SH-SY5Y (cell line): ENCODE measurements at regions not wholly inside any gene's neighbourhood (a gene's known extent, or its start where the extent isn't known, plus 50 kb on each side); places are given as distances from the start of the nearest gene placed in this dataset.

Experiments
- GATA2 ChIP-seq: IDR thresholded peaks from 2 replicates; pipeline ENCODE4 v1.6.1; 2011; ENCODE audit warnings: mild to moderate bottlenecking, low read depth, low read length
- GATA3 ChIP-seq: IDR thresholded peaks from 2 replicates; pipeline ENCODE4 v1.6.1; 2011; ENCODE audit warnings: low read depth, mild to moderate bottlenecking, low read length, moderate library complexity

GRCh38 chr1:187977298-187977697 lies 1148.5 kb downstream of the PLA2G4A start:
- TF ChIP-seq GATA3 (no peak), GATA2 (no peak)
